Neuronal stem cell (in vitro differentiated cells): ENCODE measurements at regions not wholly inside any gene's neighbourhood (a gene's known extent, or its start where the extent isn't known, plus 50 kb on each side); places are given as distances from the start of the nearest gene placed in this dataset.
A peak's percentile ranks its signal among the peaks of the same experiment; 100 is the strongest.

Experiments used
- DNase-seq: peaks from one replicate; pipeline ENCODE4 v3.0.0-alpha.2; 2013; ENCODE audit warnings: low spot score
- H2AFZ ChIP-seq: one replicate; pipeline ENCODE4 v1.6.1; 2013; ENCODE audit warnings: mild to moderate bottlenecking, low read length, inconsistent platforms
- H2AK5ac ChIP-seq: 2 replicates; pipeline ENCODE4 v1.6.1; 2013; ENCODE audit warnings: low read depth, mild to moderate bottlenecking, inconsistent platforms, low read length, moderate library complexity, mixed read lengths
- H2BK120ac ChIP-seq: 2 replicates; pipeline ENCODE4 v1.6.1; 2013; ENCODE audit warnings: low read depth, mild to moderate bottlenecking, inconsistent platforms, low read length, moderate library complexity, mixed read lengths
- H2BK12ac ChIP-seq: one replicate; pipeline ENCODE4 v1.6.1; 2013; ENCODE audit warnings: low read length, inconsistent platforms
- H2BK15ac ChIP-seq: 2 replicates; pipeline ENCODE4 v1.6.1; 2013; ENCODE audit warnings: mild to moderate bottlenecking, low read length, inconsistent platforms, mixed read lengths
- H2BK5ac ChIP-seq: one replicate; pipeline ENCODE4 v1.6.1; 2013; ENCODE audit warnings: inconsistent platforms, mild to moderate bottlenecking, low read length, moderate library complexity
- H3K14ac ChIP-seq: one replicate; pipeline ENCODE4 v1.6.1; 2013; ENCODE audit warnings: low read length, inconsistent platforms
- H3K18ac ChIP-seq: 2 replicates; pipeline ENCODE4 v1.6.1; 2013; ENCODE audit warnings: low read length, inconsistent platforms
- H3K23ac ChIP-seq: 2 replicates; pipeline ENCODE4 v1.6.1; 2013; ENCODE audit warnings: low read depth, mild to moderate bottlenecking, mixed read lengths, low read length, inconsistent platforms; ENCODE audit not compliant: poor library complexity
- H3K27ac ChIP-seq: replicated peaks from 3 replicates; pipeline ENCODE4 v1.5.1; 2013; ENCODE audit warnings: low read length, inconsistent platforms
- H3K27me3 ChIP-seq, 3 experiments: 2 replicates each; pipeline ENCODE4 v1.6.1; 2013; ENCODE audit warnings: low read length in 3 of 3, mild to moderate bottlenecking in 2 of 3, inconsistent platforms in 1 of 3, low read depth in 1 of 3, mixed read lengths in 1 of 3, moderate library complexity in 1 of 3; ENCODE audit not compliant: control insufficient read depth in 3 of 3, insufficient read depth in 3 of 3
- H3K36me3 ChIP-seq, 2 donors: replicated peaks in 1 of 2; 2 replicates each; pipeline ENCODE4 v1.6.1; 2013; ENCODE audit warnings: low read length in 2 of 2; ENCODE audit not compliant: control insufficient read depth in 2 of 2, insufficient read depth in 2 of 2
- H3K4ac ChIP-seq: 2 replicates; pipeline ENCODE4 v1.6.1; 2013; ENCODE audit warnings: inconsistent platforms, mild to moderate bottlenecking, low read length, moderate library complexity
- H3K4me1 ChIP-seq, 2 donors: 1 replicate in 1 of 2; 2 replicates in 1 of 2; pipeline ENCODE4 v1.6.1; 2013; ENCODE audit warnings: low read length in 2 of 2, low read depth in 1 of 2; ENCODE audit not compliant: control insufficient read depth in 2 of 2, insufficient read depth in 1 of 2
- H3K4me2 ChIP-seq: one replicate; pipeline ENCODE4 v1.6.1; 2013; ENCODE audit warnings: mild to moderate bottlenecking, low read length, inconsistent platforms; ENCODE audit not compliant: insufficient read depth, poor library complexity, severe bottlenecking
- H3K4me3 ChIP-seq, 2 donors: 2 replicates each; pipeline ENCODE4 v1.5.1; 2013; ENCODE audit warnings: low read length in 2 of 2, mild to moderate bottlenecking in 2 of 2, inconsistent platforms in 1 of 2, moderate library complexity in 1 of 2
- H3K79me1 ChIP-seq: one replicate; pipeline ENCODE4 v1.6.1; 2013; ENCODE audit warnings: low read depth, mild to moderate bottlenecking, inconsistent platforms, low read length, moderate library complexity
- H3K9ac ChIP-seq: one replicate; pipeline ENCODE4 v1.6.1; 2013; ENCODE audit warnings: mild to moderate bottlenecking, low read depth, low read length, inconsistent platforms; ENCODE audit not compliant: poor library complexity
- H3K9me3 ChIP-seq, 2 donors: replicated peaks in 1 of 2; 2 replicates each; pipeline versions ENCODE3 to v1.6.1; 2013; ENCODE audit warnings: low read length in 2 of 2, mild to moderate bottlenecking in 2 of 2, inconsistent platforms in 1 of 2, low read depth in 1 of 2, mixed read lengths in 1 of 2, moderate library complexity in 1 of 2; ENCODE audit not compliant: control insufficient read depth in 2 of 2, insufficient read depth in 1 of 2
- H4K8ac ChIP-seq: one replicate; pipeline ENCODE4 v1.6.1; 2013; ENCODE audit warnings: low read depth, mild to moderate bottlenecking, inconsistent platforms, low read length, moderate library complexity
- H4K91ac ChIP-seq: one replicate; pipeline ENCODE4 v1.6.1; 2013; ENCODE audit warnings: low read length, low read depth, mild to moderate bottlenecking, inconsistent platforms; ENCODE audit not compliant: poor library complexity
- WGBS, 2 donors: extraction: QIAGEN DNeasy Blood & Tissue Kit; methylation state at CpG; one replicate each; pipeline ENCODE4 v1.1.7; 2013; ENCODE audit warnings: missing lambda C conversion rate in 2 of 2, mixed read lengths in 1 of 2; ENCODE audit not compliant: insufficient read length in 2 of 2, insufficient replicate concordance in 1 of 2; ENCODE audit errors: extremely low coverage in 2 of 2; 5-methylcytosine and 5-hydroxymethylcytosine counted together

DNA sequence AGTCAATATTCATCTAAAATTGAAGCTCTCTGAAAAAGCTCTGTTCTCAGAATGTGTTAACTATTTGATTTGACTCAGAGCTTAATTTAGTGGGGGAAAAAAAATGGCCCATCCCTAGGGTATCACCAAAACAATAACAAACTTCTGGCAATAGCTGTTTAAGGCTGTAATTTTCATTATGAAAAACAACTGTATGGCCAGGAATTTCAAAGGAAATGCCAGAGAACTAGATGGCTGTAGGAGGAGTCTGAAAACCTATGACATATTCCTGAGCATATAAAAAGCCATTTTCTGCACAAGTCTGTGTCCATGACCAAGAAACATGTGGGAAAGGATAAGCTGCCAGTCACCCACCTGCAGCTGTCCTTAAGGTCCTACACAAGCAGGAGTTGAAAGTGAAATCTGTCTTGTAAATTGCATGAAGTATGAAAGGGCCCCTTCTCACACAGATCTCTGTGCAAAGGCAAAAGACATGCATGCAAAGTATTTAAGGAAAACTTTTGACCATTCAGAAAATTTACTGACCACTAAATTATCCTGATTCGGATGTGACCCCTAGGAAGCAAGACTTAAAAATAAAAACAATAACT lies 299.1 kb downstream of the BTG1 start:
- Histone ChIP-seq H2BK12ac (no peak overlapping the region), H2BK120ac (no peak overlapping the region), H3K4me2 (no peak overlapping the region), H2AK5ac (no peak overlapping the region), H2AFZ (peak overlapping the region; percentile 72), H4K91ac (no peak overlapping the region), H3K9ac (no peak overlapping the region), H4K8ac (no peak overlapping the region), H3K18ac (no peak overlapping the region), H3K27ac (no peak overlapping the region), H2BK5ac (no peak overlapping the region), H3K4me1 (no peaks in the 10 kb centered on the region), H3K23ac (no peak overlapping the region), H2BK15ac (no peak overlapping the region), H3K14ac (no peak overlapping the region), H3K9me3 (peaks cover 0 to 13% of the 10 kb centered on the region in 2 donors), H3K36me3 (no peaks in the 10 kb centered on the region), H3K4ac (no peak overlapping the region), H3K4me3 (no peak overlapping the region), H3K79me1 (no peaks in the 10 kb centered on the region), H3K27me3 (no peaks in the 10 kb centered on the region)
- DNase-seq = no peak
- no CpG with 5 or more reads among the region's 1 CpG for WGBS, 2 donors

DNA sequence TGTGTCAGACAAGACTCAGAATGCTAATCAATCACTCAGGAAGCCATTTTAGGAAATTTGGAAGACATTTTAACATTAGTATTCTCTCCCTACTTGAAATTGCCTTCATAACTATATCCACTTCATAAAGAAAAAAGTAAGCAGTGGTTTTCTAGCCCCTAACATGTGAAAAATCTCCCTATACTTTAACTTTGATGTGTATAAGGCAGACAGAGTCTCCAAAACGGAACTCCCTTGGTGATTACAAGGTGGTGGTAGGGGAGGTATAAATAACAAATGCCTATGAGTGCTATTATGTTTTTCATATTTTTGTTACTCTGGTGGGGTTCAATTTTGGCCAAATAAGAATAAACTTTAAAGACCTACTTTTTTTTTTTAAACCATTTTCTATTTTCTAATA lies 300.3 kb downstream of the BTG1 start:
- Histone ChIP-seq H3K27ac (no peak overlapping the region), H3K23ac (no peak overlapping the region), H3K9me3 (peaks cover 0 to 17% of the 10 kb centered on the region in 2 donors), H3K27me3 (no peaks in the 10 kb centered on the region), H2AFZ (peak overlapping the region; percentile 57), H3K4ac (no peak overlapping the region), H2AK5ac (no peak overlapping the region), H3K36me3 (no peaks in the 10 kb centered on the region), H3K4me2 (no peak overlapping the region), H4K8ac (no peak overlapping the region), H3K9ac (no peak overlapping the region), H3K14ac (no peak overlapping the region), H2BK5ac (no peak overlapping the region), H3K4me3 (no peak overlapping the region), H3K18ac (no peak overlapping the region), H3K4me1 (no peaks in the 10 kb centered on the region), H2BK15ac (no peak overlapping the region), H2BK12ac (no peak overlapping the region), H4K91ac (no peak overlapping the region), H3K79me1 (no peaks in the 10 kb centered on the region), H2BK120ac (no peak overlapping the region)
- no CpG with 5 or more reads among the region's 1 CpG for WGBS, 2 donors
- DNase-seq = no peak

DNA sequence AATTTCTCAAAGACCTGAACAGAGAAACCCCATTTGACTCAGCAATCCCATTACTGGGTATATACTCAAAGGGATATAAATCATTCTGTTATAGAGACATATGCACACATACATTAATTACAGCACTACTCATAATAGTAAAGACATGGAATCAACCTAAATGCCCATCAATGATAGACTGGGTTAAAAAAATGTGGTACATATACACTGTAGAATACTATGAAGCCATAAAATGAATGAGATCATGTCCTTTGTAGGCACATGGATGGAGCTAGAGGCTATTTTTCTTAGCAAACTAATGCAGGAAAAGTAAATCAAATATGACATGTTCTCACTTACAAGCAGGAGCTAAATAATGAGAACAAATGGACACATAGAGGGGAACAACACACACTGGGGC lies 303.8 kb downstream of the BTG1 start:
- Histone ChIP-seq H2AK5ac (no peak overlapping the region), H4K8ac (no peak overlapping the region), H3K4me2 (no peak overlapping the region), H2BK12ac (no peak overlapping the region), H2BK5ac (no peak overlapping the region), H3K79me1 (no peaks in the 10 kb centered on the region), H3K9me3 (peaks cover 0 to 14% of the 10 kb centered on the region in 2 donors), H3K27me3 (no peaks in the 10 kb centered on the region), H3K4ac (no peak overlapping the region), H3K23ac (no peak overlapping the region), H2BK15ac (no peak overlapping the region), H3K36me3 (no peaks in the 10 kb centered on the region), H2AFZ (no peak overlapping the region), H3K9ac (no peak overlapping the region), H3K4me3 (no peak overlapping the region), H3K14ac (no peak overlapping the region), H3K4me1 (no peaks in the 10 kb centered on the region), H4K91ac (no peak overlapping the region), H2BK120ac (no peak overlapping the region), H3K27ac (no peak overlapping the region), H3K18ac (no peak overlapping the region)
- no peak for DNase-seq

DNA sequence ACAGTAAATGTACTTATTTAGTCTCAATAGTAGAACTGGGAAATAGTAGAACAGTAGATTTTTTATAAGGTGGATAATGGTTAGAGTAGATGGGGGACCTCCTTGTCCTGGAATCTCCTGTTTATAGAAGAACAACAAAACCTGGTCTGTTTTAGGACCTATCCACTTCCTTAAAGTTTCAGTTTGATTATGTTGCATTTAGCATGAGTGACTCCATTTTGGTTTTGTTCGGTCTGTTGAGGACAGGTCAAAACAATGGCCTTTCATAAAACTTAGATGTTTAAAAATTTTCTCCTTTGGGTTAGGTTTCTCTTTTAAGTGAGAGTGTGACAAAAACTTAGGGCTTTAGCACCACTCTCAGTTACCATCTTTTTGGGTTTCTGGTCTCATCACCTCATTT lies 308.9 kb downstream of the BTG1 start:
- no peak overlapping the region for H4K8ac ChIP-seq
- no peak overlapping the region for H2BK12ac ChIP-seq
- no peak overlapping the region for H3K9ac ChIP-seq
- H2AFZ ChIP-seq = no peak overlapping the region
- no peaks in the 10 kb centered on the region for H3K27me3 ChIP-seq
- no peak for DNase-seq
- no peak overlapping the region for H2BK120ac ChIP-seq
- H3K9me3 ChIP-seq = peaks cover 0 to 4% of the 10 kb centered on the region in 2 donors
- H3K36me3 ChIP-seq = no peaks in the 10 kb centered on the region
- no peak overlapping the region for H2AK5ac ChIP-seq
- H3K79me1 ChIP-seq = no peaks in the 10 kb centered on the region
- no peak overlapping the region for H3K23ac ChIP-seq
- H4K91ac ChIP-seq = no peak overlapping the region
- no peak overlapping the region for H3K4me3 ChIP-seq
- H3K14ac ChIP-seq = no peak overlapping the region
- H3K4ac ChIP-seq = no peak overlapping the region
- no peak overlapping the region for H3K27ac ChIP-seq
- no peak overlapping the region for H2BK15ac ChIP-seq
- no peak overlapping the region for H3K18ac ChIP-seq
- H2BK5ac ChIP-seq = no peak overlapping the region
- no peaks in the 10 kb centered on the region for H3K4me1 ChIP-seq
- no CpG with 5 or more reads among the region's 1 CpG for WGBS, 2 donors
- H3K4me2 ChIP-seq = no peak overlapping the region
